HG03521 (cell line): ENCODE measurements at regions not wholly inside any gene's neighbourhood (a gene's known extent, or its start where the extent isn't known, plus 50 kb on each side); places are given as distances from the start of the nearest gene placed in this dataset.

Experiments
- ATAC-seq: cut with Tn5 transposase; IDR thresholded peaks from one replicate; pipeline ENCODE4 v1.9.1; 2021; ENCODE audit warnings: mild to moderate bottlenecking, moderate library complexity; ENCODE audit not compliant: unreplicated experiment

DNA sequence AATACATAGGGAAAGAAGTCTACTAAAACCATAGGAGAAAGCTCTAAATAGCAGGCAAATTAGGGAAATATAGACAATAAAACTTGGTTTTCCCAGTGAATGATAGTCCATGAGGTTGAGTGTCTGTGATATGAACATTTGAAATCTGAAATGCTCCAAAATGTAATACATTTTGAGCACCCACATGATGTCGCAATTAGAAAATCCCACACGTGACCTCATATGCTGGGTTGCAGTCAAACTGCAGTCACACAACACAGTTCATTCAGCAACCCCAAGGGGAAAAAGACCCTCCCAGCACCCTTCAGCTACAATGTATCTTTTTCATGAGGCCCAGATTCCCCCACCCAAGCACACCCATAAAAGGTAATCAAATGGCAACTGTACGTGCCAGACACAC, 155.6 kb downstream of the BTC start:
- no peak for ATAC-seq

- ATAC-seq, result no peak
Measured at GRCh38 chr4:74640111-74640903, 154.0 kb downstream of the BTC start.

DNA sequence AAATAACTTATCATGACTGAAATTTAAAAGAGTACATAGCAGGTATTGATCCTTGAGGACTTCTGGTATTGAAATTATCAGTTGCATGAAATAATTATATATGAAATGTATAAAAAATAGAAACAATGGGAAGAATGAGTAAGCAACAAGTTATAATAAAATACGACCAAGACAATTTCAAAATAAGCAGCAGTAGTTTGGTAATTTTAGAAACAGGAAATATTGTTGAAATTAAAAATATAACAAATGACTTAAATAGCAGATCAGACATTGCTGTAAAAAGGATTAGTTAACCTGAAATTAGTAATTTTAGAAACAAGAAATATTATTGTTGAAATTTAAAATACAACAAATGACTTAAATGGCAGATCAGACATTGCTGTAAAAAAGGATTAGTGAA, 152.3 kb downstream of the BTC start:
- ATAC-seq, result no peak

GRCh38 chr4:74649193-74649592, 145.1 kb downstream of the BTC start:
- ATAC-seq, result no peak

DNA sequence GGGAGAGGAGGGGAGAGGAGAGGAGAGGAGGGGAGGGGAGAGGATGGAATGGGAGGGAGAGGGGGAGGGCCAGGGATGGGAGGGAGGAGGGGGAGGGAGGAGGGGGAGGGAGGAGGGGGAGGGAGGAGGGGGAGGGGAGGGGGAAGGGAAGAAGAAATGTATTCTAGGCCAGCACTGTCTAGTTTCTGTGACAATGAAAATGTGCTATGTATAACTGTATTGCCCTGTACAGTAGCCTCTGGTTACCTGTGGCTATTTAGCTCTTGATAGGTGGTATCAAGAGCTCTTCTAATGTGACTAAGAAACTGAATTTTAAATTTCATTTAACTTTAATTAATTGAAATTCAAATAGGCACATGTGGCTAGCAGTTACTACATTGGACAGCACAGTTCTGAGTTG, 143.1 kb downstream of the BTC start:
- no peak for ATAC-seq

- no peak for ATAC-seq
Measured at GRCh38 chr4:74653331-74654229, 140.7 kb downstream of the BTC start.

DNA sequence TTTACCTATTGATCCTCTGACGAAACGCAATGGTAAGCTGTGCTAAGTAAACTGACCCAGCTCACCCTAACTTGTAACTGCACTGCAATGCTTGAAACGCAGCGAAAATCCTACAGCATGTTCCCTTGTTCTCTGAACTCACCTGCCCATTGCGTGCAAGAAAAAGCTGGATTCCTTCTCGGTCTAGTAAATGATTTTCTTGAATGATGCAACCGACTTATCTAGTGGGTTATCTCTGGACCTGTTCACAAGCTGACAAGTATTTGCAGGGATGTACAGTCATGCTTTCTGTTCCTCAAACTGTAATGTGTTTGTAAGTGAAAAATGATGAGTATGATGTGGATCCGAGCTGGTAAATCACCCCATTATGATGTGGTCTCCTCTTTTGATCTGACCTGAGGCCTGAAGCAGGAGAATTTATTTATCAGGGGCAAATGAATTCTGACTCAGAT, 140.1 kb downstream of the BTC start:
- ATAC-seq, result no peak

- ATAC-seq, result no peak
Measured at GRCh38 chr4:74656596-74656995, 137.7 kb downstream of the BTC start.

- no peak for ATAC-seq
Measured at GRCh38 chr4:74658116-74658515, 136.2 kb downstream of the BTC start.

- ATAC-seq, result no peak
Measured at GRCh38 chr4:74659576-74660411, 134.5 kb downstream of the BTC start.

DNA sequence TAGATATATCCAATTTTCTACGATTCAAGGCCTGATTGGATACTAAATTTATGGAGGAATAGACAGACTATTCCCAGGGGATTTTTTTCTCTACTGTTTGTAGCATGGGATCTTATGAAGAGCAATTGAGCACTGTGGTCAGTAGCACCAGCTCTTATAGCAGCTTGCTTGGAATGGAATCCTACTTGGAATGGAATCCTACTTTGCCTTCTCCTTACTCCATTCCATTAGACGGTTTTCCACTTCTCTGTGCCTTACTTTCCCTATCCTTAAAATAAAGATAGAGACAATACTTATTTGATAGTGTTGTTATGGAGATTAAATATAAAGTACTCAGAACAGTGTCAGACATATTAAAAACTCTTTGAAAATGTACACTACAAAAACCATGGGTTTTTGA, 133.5 kb downstream of the BTC start:
- ATAC-seq, result no peak

- no peak for ATAC-seq
Measured at GRCh38 chr4:74661427-74662201, 132.7 kb downstream of the BTC start.

GRCh38 chr4:74663631-74664030, 130.7 kb downstream of the BTC start:
- ATAC-seq, result no peak

- no peak for ATAC-seq
Measured at GRCh38 chr4:74665346-74665745, 129.0 kb downstream of the BTC start.

DNA sequence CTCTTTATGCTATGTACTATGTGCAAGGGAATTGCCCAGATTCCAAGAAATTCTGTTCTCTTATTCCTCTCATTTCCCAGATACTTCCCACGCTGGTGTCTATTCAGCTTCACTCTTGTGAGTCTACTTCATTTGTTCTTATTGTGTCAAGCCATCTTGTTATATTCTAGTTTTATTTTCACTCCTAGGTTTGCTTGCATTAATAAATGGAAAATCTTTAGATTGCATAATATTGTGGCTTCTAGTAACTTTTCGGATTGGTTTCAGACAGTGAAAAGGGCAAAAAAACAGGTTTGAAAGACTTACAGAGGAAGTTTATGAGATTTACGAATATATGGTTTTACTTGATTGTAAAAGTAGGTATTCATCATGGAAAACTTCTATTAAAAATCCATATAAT, 128.4 kb downstream of the BTC start:
- no peak for ATAC-seq

GRCh38 chr4:74667438-74667837, 126.9 kb downstream of the BTC start:
- no peak for ATAC-seq

GRCh38 chr4:74667944-74668343, 126.4 kb downstream of the BTC start:
- ATAC-seq, result no peak

DNA sequence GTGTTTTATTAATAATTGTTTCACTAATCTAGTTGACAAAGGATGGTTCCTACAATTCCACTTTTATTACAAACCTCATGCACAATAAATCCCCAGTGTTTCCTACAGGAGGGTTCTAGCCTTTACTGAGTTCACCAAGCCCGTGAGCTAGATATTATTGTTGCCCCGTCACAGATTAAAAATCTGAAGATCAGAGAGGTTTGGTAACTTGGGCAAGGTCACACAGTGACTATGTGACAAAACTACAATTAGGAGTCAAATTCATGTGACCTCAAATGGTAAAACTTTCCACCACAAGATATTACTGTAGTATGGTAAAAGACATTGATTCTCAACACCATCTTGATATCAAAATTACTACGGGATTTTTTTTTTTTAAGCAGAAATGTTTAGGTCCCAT, 124.6 kb downstream of the BTC start:
- no peak for ATAC-seq

DNA sequence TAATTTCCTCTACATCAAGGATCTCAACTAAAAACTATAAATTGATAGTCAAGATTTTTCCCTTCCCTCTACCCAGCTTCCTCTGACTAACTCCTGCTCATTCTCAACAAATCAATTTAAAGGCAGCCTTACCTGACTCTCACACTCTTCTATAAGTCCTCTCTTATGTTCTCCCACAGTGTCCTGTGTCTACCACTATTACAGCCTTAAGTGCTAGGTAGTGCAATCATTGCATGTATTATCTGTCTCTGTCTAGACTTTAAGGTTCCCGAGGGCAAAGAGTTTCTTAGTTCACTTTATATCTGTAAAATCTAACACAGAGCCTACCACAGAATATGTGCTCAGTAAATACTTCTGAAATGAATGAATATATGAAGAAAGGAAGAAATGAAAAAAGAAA, 123.7 kb downstream of the BTC start:
- no peak for ATAC-seq

DNA sequence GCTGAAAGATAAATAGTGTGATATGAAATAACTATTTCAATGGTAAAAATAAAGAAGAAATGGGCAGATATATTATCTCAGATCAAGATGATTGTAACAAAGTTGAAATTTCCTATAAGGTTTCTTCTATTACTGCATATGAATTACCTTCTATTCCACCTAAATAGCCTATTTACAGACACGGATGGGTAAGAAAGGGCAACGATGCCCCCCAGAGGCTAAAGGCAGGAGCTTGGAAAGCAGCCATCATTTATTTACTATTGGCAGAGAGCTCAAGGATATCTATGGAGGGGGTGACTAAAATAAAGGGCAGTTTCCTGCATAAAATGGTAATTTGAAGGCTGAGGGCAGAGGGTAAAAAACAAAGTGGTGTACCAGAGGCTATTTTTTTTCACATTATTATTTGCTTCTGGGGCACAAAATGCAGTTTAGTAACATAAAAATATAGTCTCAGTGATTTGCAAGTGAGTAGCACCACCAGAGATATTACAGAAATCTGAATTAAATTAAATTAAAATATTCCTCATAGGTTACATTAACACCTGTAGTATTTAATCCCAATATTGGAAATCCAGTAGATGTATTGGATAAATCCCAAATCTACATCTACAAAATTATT, 123.1 kb downstream of the BTC start:
- ATAC-seq, result no peak
